22Rv1 (cell line): ENCODE measurements at regions not wholly inside any gene's neighbourhood (a gene's known extent, or its start where the extent isn't known, plus 50 kb on each side); places are given as distances from the start of the nearest gene placed in this dataset.
"Not testable (repeated sequence)": the region's sequence is repeated elsewhere in the genome, so short reads cannot be mapped to it uniquely, and the experiment has no call there.

Experiments used
- H3K27ac ChIP-seq: fragments of 450-650 bp; 2 replicates; pipeline ENCODE4 v1.5.1; 2017
- CTCF ChIP-seq: fragments of 450-650 bp; IDR thresholded peaks from 2 replicates; pipeline ENCODE4 v1.5.1; 2017; ENCODE audit warnings: mild to moderate bottlenecking
- ZFX ChIP-seq: fragments of 450-650 bp; IDR thresholded peaks from 2 replicates; pipeline ENCODE4 v1.6.1; 2017; ENCODE audit warnings: antibody characterized with exemption, borderline replicate concordance

- not testable (repeated sequence) for H3K27ac ChIP-seq
Measured at GRCh38 chr1:91207691-91208090, 185.9 kb upstream of the ZNF644 start.

DNA sequence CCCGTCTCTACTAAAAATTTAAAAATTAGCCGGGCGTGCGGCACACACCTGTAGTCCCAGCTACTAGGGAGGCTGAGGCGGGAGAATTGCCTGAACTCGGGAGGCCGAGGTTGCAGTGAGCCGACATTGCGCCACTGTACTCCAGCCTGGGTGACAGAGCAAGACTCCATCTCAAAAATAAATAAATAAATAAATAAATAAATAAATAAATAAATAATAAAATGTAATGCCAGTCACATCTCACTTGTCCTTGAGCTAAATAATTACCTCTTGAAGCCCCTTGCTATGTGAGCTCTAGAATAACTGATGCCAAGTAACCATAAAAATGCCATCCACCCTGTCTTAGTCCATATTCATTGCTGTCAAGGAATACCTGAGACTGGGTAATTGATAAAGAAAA lies 182.3 kb upstream of the ZNF644 start:
- H3K27ac ChIP-seq = not testable (repeated sequence)

GRCh38 chr1:91201694-91202093 lies 179.9 kb upstream of the ZNF644 start:
- no peak for TF ChIP-seq CTCF
- no peak for TF ChIP-seq ZFX
- no peak overlapping the region for H3K27ac ChIP-seq

GRCh38 chr1:91201176-91201575 lies 179.3 kb upstream of the ZNF644 start:
- H3K27ac ChIP-seq = no peak overlapping the region
- no peak for TF ChIP-seq CTCF
- TF ChIP-seq ZFX = no peak

GRCh38 chr1:91200675-91201074 lies 178.8 kb upstream of the ZNF644 start:
- TF ChIP-seq ZFX (no peak), CTCF (no peak)
- no peak overlapping the region for H3K27ac ChIP-seq

DNA sequence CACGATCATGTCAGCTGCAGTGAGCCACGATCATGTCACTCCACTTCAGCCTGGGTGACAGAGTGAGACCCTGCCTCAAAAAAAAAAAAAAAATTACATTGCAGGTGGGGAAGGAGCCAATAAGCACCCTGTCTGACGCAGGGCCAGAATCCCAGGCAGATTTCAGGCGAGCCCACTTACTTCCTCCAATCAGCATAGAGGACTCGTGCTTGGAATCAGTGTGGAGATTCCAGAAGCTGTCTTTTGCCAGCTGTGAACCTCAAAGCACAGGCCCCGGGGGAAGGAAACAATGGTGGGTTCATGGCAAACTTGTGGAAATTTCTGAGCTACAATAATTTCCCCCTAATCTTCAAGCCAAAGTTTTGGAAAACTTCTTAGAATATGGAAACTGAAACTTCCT lies 178.2 kb upstream of the ZNF644 start:
- TF ChIP-seq ZFX = no peak
- TF ChIP-seq CTCF = no peak
- no peak overlapping the region for H3K27ac ChIP-seq

DNA sequence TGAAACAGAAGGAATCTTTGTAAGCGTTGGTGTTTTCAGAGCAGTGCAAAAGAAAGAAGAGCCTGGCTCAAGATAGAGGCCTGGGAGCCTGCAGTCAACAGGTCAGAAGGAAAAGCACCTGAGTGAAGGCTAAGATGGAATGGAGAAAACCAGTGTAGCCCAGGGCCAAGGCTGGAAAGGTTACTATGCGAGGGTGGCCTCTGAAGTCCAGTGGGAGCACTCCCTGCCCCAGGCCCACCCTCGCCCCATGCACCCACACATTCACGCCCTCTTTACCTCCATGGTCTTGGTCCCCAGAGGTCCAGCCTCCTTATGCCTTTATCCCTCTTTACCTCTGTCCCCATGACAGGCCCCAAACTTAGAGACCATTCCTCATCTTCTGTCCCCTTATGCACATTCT lies 169.2 kb upstream of the ZNF644 start:
- no peak for TF ChIP-seq ZFX
- no peak for TF ChIP-seq CTCF
- H3K27ac ChIP-seq = no peak overlapping the region

DNA sequence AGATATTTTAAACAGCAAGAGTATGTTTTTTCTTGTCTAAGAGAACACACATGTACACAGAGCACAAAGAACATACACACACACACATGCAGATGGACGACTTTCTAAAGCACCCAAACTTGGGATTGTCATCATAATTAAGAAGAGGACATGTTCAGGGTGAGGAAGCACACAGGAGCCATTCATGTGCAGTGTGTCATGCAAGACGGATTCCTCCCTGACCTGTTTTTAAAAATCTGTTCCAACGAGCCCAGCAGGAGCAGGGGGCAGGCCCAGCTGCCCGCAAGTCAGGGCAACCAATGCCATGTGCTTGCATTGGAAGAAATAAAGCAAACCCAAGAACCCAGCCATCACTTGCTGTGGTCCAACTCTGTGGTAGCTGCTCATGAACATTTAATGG lies 167.3 kb upstream of the ZNF644 start:
- no peak overlapping the region for H3K27ac ChIP-seq
- TF ChIP-seq CTCF (no peak), ZFX (no peak)

DNA sequence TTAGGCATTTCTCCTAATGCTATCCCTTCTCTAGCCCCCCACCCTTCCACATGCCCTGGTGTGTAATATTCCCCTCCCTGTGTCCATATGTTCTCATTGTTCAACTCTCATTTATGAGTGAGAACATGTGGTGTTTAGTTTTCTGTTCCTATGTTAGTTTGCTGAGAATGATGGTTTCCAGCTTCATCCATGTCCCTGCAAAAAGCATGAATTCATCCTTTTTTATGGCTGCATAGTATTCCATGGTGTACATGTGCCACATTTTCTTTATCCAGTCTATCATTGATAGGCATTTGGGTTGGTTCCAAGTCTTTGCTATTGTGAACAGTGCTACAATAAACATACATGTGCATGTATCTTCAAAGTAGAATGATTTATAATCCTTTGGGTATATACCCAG lies 161.0 kb upstream of the ZNF644 start:
- H3K27ac ChIP-seq = not testable (repeated sequence)
